HuH-7.5 (cell line): ENCODE measurements at regions not wholly inside any gene's neighbourhood (a gene's known extent, or its start where the extent isn't known, plus 50 kb on each side); places are given as distances from the start of the nearest gene placed in this dataset.

Source experiments
- DNase-seq: peaks from one replicate; pipeline ENCODE4 v3.0.0; 2011; ENCODE audit warnings: low spot score

DNA sequence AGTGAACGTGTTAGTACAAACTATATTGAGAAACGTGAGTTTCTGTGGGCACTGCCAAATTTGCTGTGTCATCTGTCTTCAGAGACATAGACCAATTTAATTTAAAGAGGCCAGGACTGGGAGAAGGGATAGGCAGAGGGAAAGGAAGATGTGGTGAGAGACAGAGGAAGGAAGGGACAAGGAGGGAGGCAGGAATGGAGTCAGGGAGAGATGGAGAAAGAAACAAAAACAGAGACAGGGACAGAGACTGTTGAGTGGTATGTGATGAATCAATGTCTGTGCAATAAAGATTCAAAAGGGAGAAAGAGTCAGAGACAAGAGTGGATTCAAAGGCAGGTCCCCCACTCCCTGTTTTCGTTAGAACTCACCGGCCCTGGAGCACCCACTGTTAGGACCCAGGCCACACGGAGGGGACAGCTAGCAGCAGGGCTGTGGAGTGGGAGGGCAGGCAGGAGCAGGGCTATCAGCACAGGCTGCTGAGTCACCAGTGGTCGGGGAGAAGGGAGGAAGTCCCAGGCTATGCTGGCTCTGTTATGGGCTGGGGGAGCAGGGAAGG is 51.6 kb upstream of the CHD6 start:
- no peak for DNase-seq

GRCh38 chr20:41668057-41668749 is 50.0 kb upstream of the CHD6 start:
- no peak for DNase-seq
